GM12878 (cell line): ENCODE measurements at regions not wholly inside any gene's neighbourhood (a gene's known extent, or its start where the extent isn't known, plus 50 kb on each side); places are given as distances from the start of the nearest gene placed in this dataset.

ENCODE experiments used
- ATAC-seq: fragments of 200-7000 bp; cut with Tn5 transposase; 3 replicates; pipeline ENCODE4 v1.9.1; 2020; ENCODE audit warnings: mild to moderate bottlenecking, moderate library complexity
- BruUV-seq: library from RNA; stranded (reverse); fragments of 400-500 nt; replicated peaks from 2 replicates; lab custom pipeline; 2021; lab: Mats Ljungman, UMichigan
- CTCF ChIA-PET: fragments of 300-600 bp; sonication (Branson Sonifier 250); formaldehyde crosslinking; extraction: SDS; loops from one replicate; lab custom pipeline; 2021; ENCODE audit warnings: inconsistent platforms; lab: Yijun Ruan, JAX
- POLR2A ChIA-PET: fragments of 350-600 bp; formaldehyde crosslinking; extraction: SDS; loops from one replicate; lab custom pipeline; 2021; ENCODE audit warnings: inconsistent platforms; lab: Charles Lee
- RAD21 ChIA-PET: fragments of 300-600 bp; sonication (Branson Sonifier 250); formaldehyde crosslinking; loops from one replicate; lab custom pipeline; 2023; ENCODE audit warnings: antibody characterized with exemption; ENCODE audit not compliant: unreplicated experiment; lab: Charles Lee
- SMC1A ChIA-PET: fragments of 300-600 bp; sonication (Branson Sonifier 250); formaldehyde crosslinking; loops from one replicate; lab custom pipeline; 2023; ENCODE audit not compliant: unreplicated experiment, uncharacterized antibody; lab: Charles Lee
- DNase-seq: peaks from one replicate; pipeline ENCODE4 v3.0.0-alpha.2; 2011; ENCODE audit warnings: low read depth, low spot score
- FAIRE-seq: peaks from 3 replicates; lab custom pipeline; 2011; peaks lifted over from hg19 to GRCh38; lab: Jason Lieb, UNC
- H2AFZ ChIP-seq: 2 replicates; pipeline ENCODE4 v1.6.0; 2011; ENCODE audit warnings: low read depth, low read length, control low read depth; ENCODE audit not compliant: control insufficient read depth
- H3K27ac ChIP-seq: 2 replicates; pipeline ENCODE4 v1.5.1; 2011; ENCODE audit warnings: control low read depth; ENCODE audit not compliant: control insufficient read depth, insufficient read depth
- H3K27me3 ChIP-seq, 2 experiments: replicated peaks in 1 of 2; 2 replicates each; pipeline versions ENCODE4 v1.6.0 to v1.6.1; 2011; ENCODE audit warnings: low read length in 1 of 2; ENCODE audit not compliant: control insufficient read depth in 2 of 2, insufficient read depth in 2 of 2
- H3K36me3 ChIP-seq, 2 experiments: 2 replicates each; pipeline ENCODE4 v1.5.1; 2011; ENCODE audit warnings: low read length in 1 of 2; ENCODE audit not compliant: control insufficient read depth in 2 of 2, insufficient read depth in 2 of 2
- H3K4me1 ChIP-seq: 2 replicates; pipeline ENCODE4 v1.6.1; 2011; ENCODE audit warnings: mild to moderate bottlenecking, low read length, moderate library complexity, mixed read lengths; ENCODE audit not compliant: control insufficient read depth, insufficient read depth
- H3K4me2 ChIP-seq: 2 replicates; pipeline ENCODE4 v1.6.0; 2011; ENCODE audit warnings: control low read depth; ENCODE audit not compliant: control insufficient read depth, insufficient read depth
- H3K4me3 ChIP-seq: fragments of 200-600 bp; sonication (generic); 2 replicates; pipeline ENCODE4 v1.5.1; 2016
- H3K79me2 ChIP-seq: 2 replicates; pipeline ENCODE4 v1.6.0; 2011; ENCODE audit warnings: low read length; ENCODE audit not compliant: control insufficient read depth, insufficient read depth
- H3K9ac ChIP-seq: 2 replicates; pipeline ENCODE4 v1.8.0; 2011; ENCODE audit warnings: low read length, control low read depth, mixed read lengths; ENCODE audit not compliant: control insufficient read depth, insufficient read depth
- H3K9me3 ChIP-seq: replicated peaks from 3 replicates; pipeline ENCODE4 v1.5.1; 2011; ENCODE audit warnings: mild to moderate bottlenecking, low read length; ENCODE audit not compliant: control insufficient read depth, insufficient read depth
- H4K20me1 ChIP-seq: 2 replicates; pipeline ENCODE4 v1.6.0; 2011; ENCODE audit not compliant: control insufficient read depth, insufficient read depth
- BCL11A ChIP-seq: IDR thresholded peaks from 2 replicates; pipeline ENCODE4 v1.6.1; 2011; ENCODE audit warnings: low read depth, low read length
- IKZF2 ChIP-seq, 2 experiments: fragments of 450-650 bp; IDR thresholded peaks; 2 replicates each; pipeline ENCODE4 v1.6.1; 2017; ENCODE audit warnings: mild to moderate bottlenecking in 2 of 2, moderate library complexity in 2 of 2
- KLF5 ChIP-seq: fragments of 450-650 bp; IDR thresholded peaks from 2 replicates; pipeline ENCODE4 v1.6.1; 2014; ENCODE audit warnings: mild to moderate bottlenecking; ENCODE audit not compliant: partially characterized antibody
- LARP7 ChIP-seq: fragments of 450-650 bp; IDR thresholded peaks from 2 replicates; pipeline ENCODE4 v1.6.1; 2017; ENCODE audit warnings: mild to moderate bottlenecking
- MEF2B ChIP-seq: fragments of 450-650 bp; IDR thresholded peaks from 2 replicates; pipeline ENCODE4 v1.6.1; 2018; ENCODE audit warnings: mild to moderate bottlenecking, moderate library complexity; ENCODE audit not compliant: partially characterized antibody, poor library complexity, severe bottlenecking
- NFYA ChIP-seq: IDR thresholded peaks from 2 replicates; pipeline ENCODE4 v1.6.1; 2011; ENCODE audit warnings: low read depth, mild to moderate bottlenecking, low read length, improper control_type of control experiment, borderline replicate concordance
- NR2F1 ChIP-seq: fragments of 450-650 bp; conservative IDR thresholded peaks from 2 replicates; pipeline ENCODE4 v1.6.1; 2017; ENCODE audit warnings: mild to moderate bottlenecking
- RELA ChIP-seq: fragments of 450-650 bp; IDR thresholded peaks from 2 replicates; pipeline ENCODE4 v1.8.0; 2014; ENCODE audit warnings: borderline replicate concordance; ENCODE audit not compliant: partially characterized antibody
- RFX5 ChIP-seq: IDR thresholded peaks from 2 replicates; pipeline ENCODE4 v1.6.1; 2011; ENCODE audit warnings: low read depth, low read length, improper control_type of control experiment
- SIN3A ChIP-seq: IDR thresholded peaks from 2 replicates; pipeline ENCODE4 v1.6.1; 2012; ENCODE audit warnings: low read depth, low read length, improper control_type of control experiment
- SMAD5 ChIP-seq: IDR thresholded peaks from 2 replicates; pipeline ENCODE4 v1.6.1; 2016; ENCODE audit warnings: antibody characterized with exemption, low read depth
- SREBF1 ChIP-seq: IDR thresholded peaks from 2 replicates; pipeline ENCODE4 v1.6.1; 2012; ENCODE audit warnings: mild to moderate bottlenecking, low read length
- WGBS: methylation state at CpG from one replicate; pipeline ENCODE4 v1.1.6; 2016; ENCODE audit warnings: low lambda C conversion rate; ENCODE audit not compliant: insufficient replicate concordance, insufficient coverage; ENCODE audit errors: missing lambda C conversion rate; 5-methylcytosine and 5-hydroxymethylcytosine counted together
- in situ Hi-C: fragments of 300-500 bp; cut with MboI; formaldehyde crosslinking; loops from 9 replicates; pipeline ENCODE4 v1.14.3; 2018; ENCODE audit warnings: mixed read lengths
- intact Hi-C: fragments of 100-400 bp; cut with micrococcal nuclease; formaldehyde crosslinking; loops from one replicate; pipeline ENCODE4 v1.14.2; 2022; ENCODE audit not compliant: unreplicated experiment
- TF ChIP-seq, protein P1 (sequence below): fragments of 450-650 bp; IDR thresholded peaks from 2 replicates; pipeline ENCODE4 v1.6.1; 2017; ENCODE audit warnings: borderline replicate concordance
- TF ChIP-seq, protein P2 (sequence below): fragments of 450-650 bp; IDR thresholded peaks from 2 replicates; pipeline ENCODE4 v1.6.1; 2017; ENCODE audit warnings: mild to moderate bottlenecking
- TF ChIP-seq, protein P3 (sequence below): fragments of 450-650 bp; conservative IDR thresholded peaks from 2 replicates; pipeline ENCODE4 v1.6.1; 2017; ENCODE audit warnings: mild to moderate bottlenecking, moderate library complexity
- TF ChIP-seq, protein P4 (sequence below): IDR thresholded peaks from 2 replicates; pipeline ENCODE4 v1.6.1; 2012; ENCODE audit warnings: low read depth, low read length, improper control_type of control experiment
- TF ChIP-seq, protein P5 (sequence below): fragments of 450-650 bp; formaldehyde crosslinking; IDR thresholded peaks from 2 replicates; pipeline ENCODE4 v1.4.0; 2022; ENCODE audit warnings: mild to moderate bottlenecking, moderate library complexity

DNA sequence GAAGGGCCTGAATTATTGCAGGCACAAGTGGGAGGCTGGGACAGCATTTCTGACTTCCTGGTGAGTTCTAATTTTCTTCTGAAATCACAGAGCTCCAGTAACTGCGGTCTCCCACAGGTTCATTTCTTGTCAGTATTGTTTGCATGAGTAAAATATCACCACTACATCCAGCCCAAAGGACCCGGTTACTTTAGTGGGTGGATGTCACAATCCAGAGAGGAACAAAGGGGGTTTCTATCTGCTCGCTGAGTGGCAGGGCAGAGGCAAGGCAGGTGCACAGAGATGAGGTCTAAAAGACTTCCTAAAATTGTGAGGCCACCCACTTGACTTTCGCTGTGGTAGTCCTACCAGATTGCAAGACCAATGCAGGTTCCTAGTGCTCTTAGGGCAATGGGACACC, 800.4 kb upstream of the ID2 start:
- in situ Hi-C loops (no loop called here), intact Hi-C loops (no loop called here)
- POLR2A ChIA-PET: no interaction called here
- no peak for DNase-seq
- Histone ChIP-seq H2AFZ (no peak overlapping the region), H3K27me3 (no peaks in the 10 kb centered on the region), H3K4me3 (no peak overlapping the region), H3K79me2 (no peaks in the 10 kb centered on the region), H3K4me2 (no peak overlapping the region), H3K27ac (no peak overlapping the region), H3K4me1 (no peaks in the 10 kb centered on the region), H3K9ac (no peak overlapping the region), H4K20me1 (no peaks in the 10 kb centered on the region), H3K36me3 (no peaks in the 10 kb centered on the region), H3K9me3 (no peaks in the 10 kb centered on the region)
- SMC1A ChIA-PET: interaction anchor here (1.0 to 1.9 kb wide), 3 partner anchors 31 to 335 kb away, joined by 3 to 5 read pairs (median 4); no protein-coding TSS in a partner anchor
- no TSS peak for BruUV-seq
- CTCF ChIA-PET: interaction anchor here (1.3 kb wide), 1 partner anchor 37 kb away, joined by 3 read pairs; no protein-coding TSS in a partner anchor
- 2% methylated on average over 4 of the region's 4 CpGs for WGBS
- FAIRE-seq: no peak
- RAD21 ChIA-PET: no interaction called here
- ATAC-seq: no peak
- TF ChIP-seq, protein P1, sequence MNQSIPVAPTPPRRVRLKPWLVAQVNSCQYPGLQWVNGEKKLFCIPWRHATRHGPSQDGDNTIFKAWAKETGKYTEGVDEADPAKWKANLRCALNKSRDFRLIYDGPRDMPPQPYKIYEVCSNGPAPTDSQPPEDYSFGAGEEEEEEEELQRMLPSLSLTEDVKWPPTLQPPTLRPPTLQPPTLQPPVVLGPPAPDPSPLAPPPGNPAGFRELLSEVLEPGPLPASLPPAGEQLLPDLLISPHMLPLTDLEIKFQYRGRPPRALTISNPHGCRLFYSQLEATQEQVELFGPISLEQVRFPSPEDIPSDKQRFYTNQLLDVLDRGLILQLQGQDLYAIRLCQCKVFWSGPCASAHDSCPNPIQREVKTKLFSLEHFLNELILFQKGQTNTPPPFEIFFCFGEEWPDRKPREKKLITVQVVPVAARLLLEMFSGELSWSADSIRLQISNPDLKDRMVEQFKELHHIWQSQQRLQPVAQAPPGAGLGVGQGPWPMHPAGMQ: no peak
- TF ChIP-seq, protein P2, sequence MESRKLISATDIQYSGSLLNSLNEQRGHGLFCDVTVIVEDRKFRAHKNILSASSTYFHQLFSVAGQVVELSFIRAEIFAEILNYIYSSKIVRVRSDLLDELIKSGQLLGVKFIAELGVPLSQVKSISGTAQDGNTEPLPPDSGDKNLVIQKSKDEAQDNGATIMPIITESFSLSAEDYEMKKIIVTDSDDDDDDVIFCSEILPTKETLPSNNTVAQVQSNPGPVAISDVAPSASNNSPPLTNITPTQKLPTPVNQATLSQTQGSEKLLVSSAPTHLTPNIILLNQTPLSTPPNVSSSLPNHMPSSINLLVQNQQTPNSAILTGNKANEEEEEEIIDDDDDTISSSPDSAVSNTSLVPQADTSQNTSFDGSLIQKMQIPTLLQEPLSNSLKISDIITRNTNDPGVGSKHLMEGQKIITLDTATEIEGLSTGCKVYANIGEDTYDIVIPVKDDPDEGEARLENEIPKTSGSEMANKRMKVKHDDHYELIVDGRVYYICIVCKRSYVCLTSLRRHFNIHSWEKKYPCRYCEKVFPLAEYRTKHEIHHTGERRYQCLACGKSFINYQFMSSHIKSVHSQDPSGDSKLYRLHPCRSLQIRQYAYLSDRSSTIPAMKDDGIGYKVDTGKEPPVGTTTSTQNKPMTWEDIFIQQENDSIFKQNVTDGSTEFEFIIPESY: no peak
- TF ChIP-seq, protein P3, sequence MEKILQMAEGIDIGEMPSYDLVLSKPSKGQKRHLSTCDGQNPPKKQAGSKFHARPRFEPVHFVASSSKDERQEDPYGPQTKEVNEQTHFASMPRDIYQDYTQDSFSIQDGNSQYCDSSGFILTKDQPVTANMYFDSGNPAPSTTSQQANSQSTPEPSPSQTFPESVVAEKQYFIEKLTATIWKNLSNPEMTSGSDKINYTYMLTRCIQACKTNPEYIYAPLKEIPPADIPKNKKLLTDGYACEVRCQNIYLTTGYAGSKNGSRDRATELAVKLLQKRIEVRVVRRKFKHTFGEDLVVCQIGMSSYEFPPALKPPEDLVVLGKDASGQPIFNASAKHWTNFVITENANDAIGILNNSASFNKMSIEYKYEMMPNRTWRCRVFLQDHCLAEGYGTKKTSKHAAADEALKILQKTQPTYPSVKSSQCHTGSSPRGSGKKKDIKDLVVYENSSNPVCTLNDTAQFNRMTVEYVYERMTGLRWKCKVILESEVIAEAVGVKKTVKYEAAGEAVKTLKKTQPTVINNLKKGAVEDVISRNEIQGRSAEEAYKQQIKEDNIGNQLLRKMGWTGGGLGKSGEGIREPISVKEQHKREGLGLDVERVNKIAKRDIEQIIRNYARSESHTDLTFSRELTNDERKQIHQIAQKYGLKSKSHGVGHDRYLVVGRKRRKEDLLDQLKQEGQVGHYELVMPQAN: no peak
- TF ChIP-seq, protein P4, sequence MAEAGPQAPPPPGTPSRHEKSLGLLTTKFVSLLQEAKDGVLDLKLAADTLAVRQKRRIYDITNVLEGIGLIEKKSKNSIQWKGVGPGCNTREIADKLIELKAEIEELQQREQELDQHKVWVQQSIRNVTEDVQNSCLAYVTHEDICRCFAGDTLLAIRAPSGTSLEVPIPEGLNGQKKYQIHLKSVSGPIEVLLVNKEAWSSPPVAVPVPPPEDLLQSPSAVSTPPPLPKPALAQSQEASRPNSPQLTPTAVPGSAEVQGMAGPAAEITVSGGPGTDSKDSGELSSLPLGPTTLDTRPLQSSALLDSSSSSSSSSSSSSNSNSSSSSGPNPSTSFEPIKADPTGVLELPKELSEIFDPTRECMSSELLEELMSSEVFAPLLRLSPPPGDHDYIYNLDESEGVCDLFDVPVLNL: no peak
- TF ChIP-seq MEF2B (no peak), KLF5 (no peak), IKZF2 (IDR thresholded peaks at IDR 0.05) (no peak), BCL11A (no peak), NR2F1 (no peak), SREBF1 (no peak), NFYA (no peak), SMAD5 (no peak), LARP7 (no peak), SIN3A (no peak), RELA (no peak), RFX5 (no peak)
- TF ChIP-seq, protein P5, sequence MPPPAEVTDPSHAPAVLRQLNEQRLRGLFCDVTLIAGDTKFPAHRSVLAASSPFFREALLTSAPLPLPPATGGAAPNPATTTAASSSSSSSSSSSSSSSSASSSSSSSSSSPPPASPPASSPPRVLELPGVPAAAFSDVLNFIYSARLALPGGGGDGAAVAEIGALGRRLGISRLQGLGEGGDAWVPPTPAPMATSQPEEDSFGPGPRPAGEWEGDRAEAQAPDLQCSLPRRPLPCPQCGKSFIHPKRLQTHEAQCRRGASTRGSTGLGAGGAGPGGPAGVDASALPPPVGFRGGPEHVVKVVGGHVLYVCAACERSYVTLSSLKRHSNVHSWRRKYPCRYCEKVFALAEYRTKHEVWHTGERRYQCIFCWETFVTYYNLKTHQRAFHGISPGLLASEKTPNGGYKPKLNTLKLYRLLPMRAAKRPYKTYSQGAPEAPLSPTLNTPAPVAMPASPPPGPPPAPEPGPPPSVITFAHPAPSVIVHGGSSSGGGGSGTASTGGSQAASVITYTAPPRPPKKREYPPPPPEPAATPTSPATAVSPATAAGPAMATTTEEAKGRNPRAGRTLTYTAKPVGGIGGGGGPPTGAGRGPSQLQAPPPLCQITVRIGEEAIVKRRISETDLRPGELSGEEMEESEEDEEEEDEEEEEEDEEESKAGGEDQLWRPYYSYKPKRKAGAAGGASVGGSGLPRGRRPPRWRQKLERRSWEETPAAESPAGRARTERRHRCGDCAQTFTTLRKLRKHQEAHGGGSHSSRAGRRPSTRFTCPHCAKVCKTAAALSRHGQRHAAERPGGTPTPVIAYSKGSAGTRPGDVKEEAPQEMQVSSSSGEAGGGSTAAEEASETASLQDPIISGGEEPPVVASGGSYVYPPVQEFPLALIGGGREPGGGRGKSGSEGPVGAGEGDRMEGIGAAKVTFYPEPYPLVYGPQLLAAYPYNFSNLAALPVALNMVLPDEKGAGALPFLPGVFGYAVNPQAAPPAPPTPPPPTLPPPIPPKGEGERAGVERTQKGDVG: no peak
